ENCODE measurements at regions not wholly inside any gene's neighbourhood (a gene's known extent, or its start where the extent isn't known, plus 50 kb on each side); places are given as distances from the start of the nearest gene placed in this dataset.

DNA sequence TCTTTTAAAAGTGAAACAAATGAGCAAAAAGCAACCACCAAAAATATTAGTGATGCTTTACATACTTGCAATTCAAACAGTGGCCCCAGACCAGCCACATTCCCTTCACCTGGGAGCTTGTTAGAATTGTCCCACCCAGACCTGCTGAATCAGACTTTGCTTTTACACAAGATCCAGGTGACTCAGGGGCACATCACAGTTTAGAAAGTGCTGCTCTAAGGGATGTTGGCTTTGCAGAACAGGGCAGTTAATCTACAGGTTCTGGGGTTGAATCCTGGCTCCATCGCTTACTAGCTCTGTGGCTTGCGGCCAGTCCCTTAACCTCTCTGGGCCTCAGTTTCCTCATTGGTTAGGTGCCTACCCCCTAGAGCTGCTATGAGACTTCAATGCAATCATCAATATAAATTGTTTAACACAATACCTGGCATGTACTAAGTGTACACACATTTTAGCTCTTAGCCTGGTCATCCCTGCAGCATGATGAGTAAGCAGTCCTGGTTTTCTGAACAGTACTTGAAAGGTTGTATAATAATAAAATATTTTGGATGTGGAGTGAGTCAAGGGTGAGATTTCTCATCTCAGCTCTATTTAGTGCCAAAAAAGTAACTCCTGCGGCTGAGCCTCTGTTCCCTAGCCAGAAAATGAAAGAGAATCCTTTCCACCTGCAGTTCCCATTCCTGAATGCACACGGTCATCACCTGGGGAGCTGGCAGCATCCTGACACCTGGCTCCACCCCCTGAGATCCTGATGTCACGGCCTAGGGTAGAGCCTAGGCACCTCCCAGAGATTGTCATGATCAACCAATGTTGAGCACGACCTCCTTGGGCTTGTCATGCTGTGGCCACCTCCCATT lies 162.7 kb downstream of the ANKRD60 start:
- Histone ChIP-seq H3K9me3 (peaks cover 12% of the 10 kb centered on the region; the same call in 2 of the 3 replicates), H3K27ac (peak overlapping the region in 1 of 2 experiments; percentile 55; a peak in 2 of 6 replicates), H3K4me3 (no peak overlapping the region), H3K4me2 (peak overlapping the region; percentile 32), H3K4me1 (peaks cover 12% of the 10 kb centered on the region)
- 39% methylated on average over 6 of the region's 6 CpGs for WGBS (ENCODE audit: missing lambda C conversion rate)
- peak; percentile 53 to 63; a peak in 4 of 6 replicates for ATAC-seq
- no peak for FAIRE-seq
- no peak for TF ChIP-seq CHD2 (IDR thresholded peaks at IDR 0.05; ENCODE audit: low read length, partially characterized antibody)
- no peak for TF ChIP-seq RCOR1 (IDR thresholded peaks at IDR 0.05; ENCODE audit: low read depth, low read length)
- TF ChIP-seq ZFP36 (IDR thresholded peaks at IDR 0.05; ENCODE audit: borderline replicate concordance, partially characterized antibody): no peak
- no peak for TF ChIP-seq RNF2 (IDR thresholded peaks at IDR 0.05; ENCODE audit: borderline replicate concordance, low read depth)
- no peak for TF ChIP-seq RAD21 (conservative IDR thresholded peaks at IDR 0.05 in 1 of 2, IDR thresholded peaks at IDR 0.05 in 1 of 2)
- peak; percentile 28 for TF ChIP-seq MAFK (IDR thresholded peaks at IDR 0.05; ENCODE audit: partially characterized antibody)
- TF ChIP-seq ELK1 (IDR thresholded peaks at IDR 0.05; ENCODE audit: low read depth, low read length): no peak
- TF ChIP-seq PHF8 (IDR thresholded peaks at IDR 0.05; ENCODE audit: borderline replicate concordance, low read depth): no peak
- TF ChIP-seq FOSL2 (IDR thresholded peaks at IDR 0.05): 0 out of 2 replicates have a peak, but pooled peaks have one; percentile 6
- TF ChIP-seq FOSL2 (CRISPR knock-in tag; IDR thresholded peaks at IDR 0.05): no peak
- no peak for TF ChIP-seq CEBPB (IDR thresholded peaks at IDR 0.05)
- DNase-seq (ENCODE audit: low read depth in 1 of 2, low spot score in 1 of 2): no peak
- CTCF ChIA-PET: interaction anchor here (0.7 to 1.8 kb wide), 7 partner anchors 11 to 443 kb away, joined by 3 to 6 read pairs (median 4); no protein-coding TSS in a partner anchor
- POLR2A ChIA-PET: no interaction called here

GRCh38 chr20:58064411-58065010 lies 163.9 kb downstream of the ANKRD60 start:
- Histone ChIP-seq H3K27ac (peak overlapping the region in 1 of 2 experiments; percentile 55; a peak in 2 of 6 replicates), H3K4me2 (no peak overlapping the region), H3K4me3 (no peak overlapping the region), H3K4me1 (peaks cover 12% of the 10 kb centered on the region), H3K9me3 (peaks cover 12% of the 10 kb centered on the region; the same call in 2 of the 3 replicates)
- ATAC-seq (no peak), DNase-seq (ENCODE audit: low read depth in 1 of 2, low spot score in 1 of 2) (no peak), FAIRE-seq (no peak)
- POLR2A ChIA-PET: interaction anchor here (0.8 kb wide), 1 partner anchor 366 kb away, joined by 3 read pairs; no protein-coding TSS in a partner anchor
- 58% methylated on average over 5 of the region's 5 CpGs for WGBS (ENCODE audit: missing lambda C conversion rate)
- CTCF ChIA-PET: interaction anchor here (1.3 to 1.5 kb wide), 2 partner anchors 23 to 116 kb away, joined by 4 read pairs; no protein-coding TSS in a partner anchor
- TF ChIP-seq GATA3 (IDR thresholded peaks at IDR 0.05; ENCODE audit: borderline replicate concordance) (no peak), KDM5A (IDR thresholded peaks at IDR 0.05) (no peak), PHF8 (IDR thresholded peaks at IDR 0.05; ENCODE audit: borderline replicate concordance, low read depth) (no peak), EHMT2 (IDR thresholded peaks at IDR 0.05; ENCODE audit: low read depth) (no peak), PBX3 (IDR thresholded peaks at IDR 0.05) (no peak), CHD2 (IDR thresholded peaks at IDR 0.05; ENCODE audit: low read length, partially characterized antibody) (no peak), ZSCAN20 (CRISPR knock-in tag; IDR thresholded peaks at IDR 0.05) (no peak), RCOR1 (IDR thresholded peaks at IDR 0.05; ENCODE audit: low read depth, low read length) (no peak), HOXA7 (CRISPR knock-in tag; IDR thresholded peaks at IDR 0.05) (no peak), MAFK (IDR thresholded peaks at IDR 0.05; ENCODE audit: partially characterized antibody) (no peak), FOSL2 (IDR thresholded peaks at IDR 0.05) (no peak), FOSL2 (CRISPR knock-in tag; IDR thresholded peaks at IDR 0.05) (no peak), RAD21 (conservative IDR thresholded peaks at IDR 0.05 in 1 of 2, IDR thresholded peaks at IDR 0.05 in 1 of 2) (no peak), BCL3 (IDR thresholded peaks at IDR 0.05) (no peak), RFX5 (IDR thresholded peaks at IDR 0.05) (no peak), ELK1 (IDR thresholded peaks at IDR 0.05; ENCODE audit: low read depth, low read length) (no peak), NFE2L2 (conservative IDR thresholded peaks at IDR 0.05; ENCODE audit: low read length) (no peak), MAZ (IDR thresholded peaks at IDR 0.05; ENCODE audit: borderline replicate concordance, low read depth, low read length) (no peak), TFCP2L1 (CRISPR knock-in tag; IDR thresholded peaks at IDR 0.05) (no peak)
- TF ChIP-seq, protein P1, sequence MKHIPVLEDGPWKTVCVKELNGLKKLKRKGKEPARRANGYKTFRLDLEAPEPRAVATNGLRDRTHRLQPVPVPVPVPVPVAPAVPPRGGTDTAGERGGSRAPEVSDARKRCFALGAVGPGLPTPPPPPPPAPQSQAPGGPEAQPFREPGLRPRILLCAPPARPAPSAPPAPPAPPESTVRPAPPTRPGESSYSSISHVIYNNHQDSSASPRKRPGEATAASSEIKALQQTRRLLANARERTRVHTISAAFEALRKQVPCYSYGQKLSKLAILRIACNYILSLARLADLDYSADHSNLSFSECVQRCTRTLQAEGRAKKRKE (CRISPR knock-in tag; IDR thresholded peaks at IDR 0.05; ENCODE audit: low read depth): no peak
- TF ChIP-seq, protein P2, sequence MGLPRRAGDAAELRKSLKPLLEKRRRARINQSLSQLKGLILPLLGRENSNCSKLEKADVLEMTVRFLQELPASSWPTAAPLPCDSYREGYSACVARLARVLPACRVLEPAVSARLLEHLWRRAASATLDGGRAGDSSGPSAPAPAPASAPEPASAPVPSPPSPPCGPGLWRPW (IDR thresholded peaks at IDR 0.05): no peak

Measured in A549 (cell line).